ENCODE measurements at regions not wholly inside any gene's neighbourhood (a gene's known extent, or its start where the extent isn't known, plus 50 kb on each side); places are given as distances from the start of the nearest gene placed in this dataset.
A peak's percentile ranks its signal among the peaks of the same experiment; 100 is the strongest.

- CTCF ChIA-PET, result no interaction called here
- DNase-seq (ENCODE audit: low read depth, low spot score), result no peak
- Histone ChIP-seq H3K27me3 (ENCODE audit: control insufficient read depth, insufficient read depth, low read length) (no peaks in the 10 kb centered on the region), H3K4me3 (ENCODE audit: low read depth in 2 of 2, low read length in 2 of 2) (no peak overlapping the region), H3K9me3 (ENCODE audit: control insufficient read depth, insufficient read depth, low read depth, low read length) (no peaks in the 10 kb centered on the region), H3K27ac (ENCODE audit: low read length) (no peak overlapping the region), H3K4me1 (ENCODE audit: control insufficient read depth, insufficient read depth, low read length) (no peaks in the 10 kb centered on the region; the same call in 1 of the 2 replicates), H3K36me3 (ENCODE audit: control insufficient read depth, insufficient read depth, low read length) (no peaks in the 10 kb centered on the region)
- intact Hi-C loops (cut with micrococcal nuclease; ENCODE audit: unreplicated experiment) (no loop called here), in situ Hi-C loops (cut with HindIII; ENCODE audit: low pct_unique_long_range_greater_than_20kb, low sequenced_read_pairs) (no loop called here)
- TF ChIP-seq SIN3A (IDR thresholded peaks at IDR 0.05; ENCODE audit: borderline replicate concordance, insufficient read depth, low read depth, low read length) (no peak), REST (IDR thresholded peaks at IDR 0.05; ENCODE audit: insufficient read depth in 1 of 2, low read depth in 2 of 2, low read length in 1 of 2) (no peak), TCF7L2 (IDR thresholded peaks at IDR 0.05; ENCODE audit: low read depth, low read length) (no peak), POLR2AphosphoS5 (IDR thresholded peaks at IDR 0.05; ENCODE audit: low read depth, low read length) (no peak), CTCF (IDR thresholded peaks at IDR 0.05) (no peak)
- POLR2A ChIA-PET, result no interaction called here
- BruUV-seq (replicated peaks), result no TSS peak
- ATAC-seq, result no peak
Measured at GRCh38 chr22:49373289-49373666, 454.4 kb downstream of the BRD1 start.

- DNase-seq (ENCODE audit: low read depth, low spot score) (no peak), ATAC-seq (peak; percentile 79)
- no peaks in the 10 kb centered on the region for H3K9me3 ChIP-seq (ENCODE audit: control insufficient read depth, insufficient read depth, low read depth, low read length)
- no peaks in the 10 kb centered on the region for H3K27me3 ChIP-seq (ENCODE audit: control insufficient read depth, insufficient read depth, low read length)
- no peaks in the 10 kb centered on the region; the same call in 1 of the 2 replicates for H3K4me1 ChIP-seq (ENCODE audit: control insufficient read depth, insufficient read depth, low read length)
- in situ Hi-C loops (cut with HindIII; ENCODE audit: low pct_unique_long_range_greater_than_20kb, low sequenced_read_pairs), result no loop called here
- ChIA-PET POLR2A (no interaction called here), CTCF (no interaction called here)
- no peak overlapping the region for H3K4me3 ChIP-seq (ENCODE audit: low read depth in 2 of 2, low read length in 2 of 2)
- no TSS peak for BruUV-seq (replicated peaks)
- H3K36me3 ChIP-seq (ENCODE audit: control insufficient read depth, insufficient read depth, low read length), result no peaks in the 10 kb centered on the region
- no peak overlapping the region for H3K27ac ChIP-seq (ENCODE audit: low read length)
- TF ChIP-seq SIN3A (IDR thresholded peaks at IDR 0.05; ENCODE audit: borderline replicate concordance, insufficient read depth, low read depth, low read length) (no peak), CTCF (IDR thresholded peaks at IDR 0.05) (no peak), POLR2AphosphoS5 (IDR thresholded peaks at IDR 0.05; ENCODE audit: low read depth, low read length) (no peak), REST (IDR thresholded peaks at IDR 0.05; ENCODE audit: insufficient read depth in 1 of 2, low read depth in 2 of 2, low read length in 1 of 2) (0 out of 4 replicates have a peak, but pooled peaks of 1 of the 2 experiments have one; percentile 22)
- intact Hi-C loops (cut with micrococcal nuclease; ENCODE audit: unreplicated experiment), result no loop called here
Measured at GRCh38 chr22:49372530-49373288, 455.0 kb downstream of the BRD1 start.

All from Panc1 (cell line).